H1 (cell line): ENCODE measurements at regions not wholly inside any gene's neighbourhood (a gene's known extent, or its start where the extent isn't known, plus 50 kb on each side); places are given as distances from the start of the nearest gene placed in this dataset.

Experiments used
- CTCF ChIA-PET: fragments of 300-600 bp; sonication (Branson Sonifier 250); formaldehyde crosslinking; loops from one replicate; lab custom pipeline; 2021; ENCODE audit not compliant: partially characterized antibody; lab: Charles Lee
- POLR2A ChIA-PET: fragments of 300-600 bp; sonication (Branson Sonifier 250); formaldehyde crosslinking; loops from one replicate; lab custom pipeline; 2021; ENCODE audit warnings: inconsistent platforms; ENCODE audit not compliant: partially characterized antibody; lab: Charles Lee
- DNase-seq, 2 experiments: peaks; one replicate each; pipeline versions ENCODE4 v3.0.0 to v3.0.0-alpha.2; 2010 to 2022; ENCODE audit warnings: low spot score in 2 of 2, low read depth in 1 of 2, mixed read lengths in 1 of 2
- FAIRE-seq: peaks from 2 replicates; lab custom pipeline; 2011; peaks lifted over from hg19 to GRCh38; lab: Jason Lieb, UNC
- H2AFZ ChIP-seq: 2 replicates; pipeline ENCODE4 v1.8.1; 2012; ENCODE audit warnings: low read length, inconsistent platforms
- H2AK5ac ChIP-seq: 2 replicates; pipeline ENCODE4 v1.6.1; 2013; ENCODE audit warnings: low read depth, low read length
- H2BK120ac ChIP-seq: replicated peaks from 2 replicates; pipeline ENCODE3; 2013; ENCODE audit warnings: low read depth, low read length, inconsistent platforms
- H2BK12ac ChIP-seq: 2 replicates; pipeline ENCODE4 v1.6.1; 2013; ENCODE audit warnings: low read depth, low read length
- H2BK15ac ChIP-seq: 2 replicates; pipeline ENCODE4 v1.6.1; 2013; ENCODE audit warnings: low read length
- H2BK20ac ChIP-seq: 2 replicates; pipeline ENCODE4 v1.6.1; 2013; ENCODE audit warnings: low read length
- H2BK5ac ChIP-seq: 2 replicates; pipeline ENCODE4 v1.6.1; 2013; ENCODE audit warnings: low read depth, low read length
- H3K14ac ChIP-seq: 2 replicates; pipeline ENCODE4 v1.6.1; 2013; ENCODE audit warnings: inconsistent platforms; ENCODE audit not compliant: insufficient read length
- H3K18ac ChIP-seq: 2 replicates; pipeline ENCODE4 v1.6.1; 2013; ENCODE audit warnings: low read length; ENCODE audit errors: extremely low read depth
- H3K23ac ChIP-seq: 2 replicates; pipeline ENCODE4 v1.6.1; 2013; ENCODE audit warnings: inconsistent platforms; ENCODE audit not compliant: insufficient read length
- H3K23me2 ChIP-seq: 2 replicates; pipeline ENCODE4 v1.6.1; 2013; ENCODE audit warnings: low read depth, low read length
- H3K27ac ChIP-seq: 2 replicates; pipeline ENCODE4 v1.6.1; 2011; ENCODE audit warnings: low read depth, low read length, inconsistent platforms
- H3K27me3 ChIP-seq, 4 experiments: replicated peaks in 1 of 4; 1 replicate in 1 of 4; 2 replicates in 3 of 4; pipeline versions ENCODE4 v1.6.1 to v1.8.1; 2011 to 2013; ENCODE audit warnings: low read length in 3 of 4, mild to moderate bottlenecking in 3 of 4, inconsistent platforms in 2 of 4, mixed read lengths in 2 of 4, moderate library complexity in 1 of 4; ENCODE audit not compliant: control insufficient read depth in 3 of 4, insufficient read depth in 3 of 4; ENCODE audit errors: extremely low read depth in 1 of 4
- H3K36me3 ChIP-seq, 4 experiments: 2 replicates each; pipeline versions ENCODE4 v1.6.1 to v1.8.1; 2011 to 2013; ENCODE audit warnings: mild to moderate bottlenecking in 4 of 4, low read length in 3 of 4, moderate library complexity in 2 of 4, control low read depth in 1 of 4, inconsistent platforms in 1 of 4; ENCODE audit not compliant: insufficient read depth in 4 of 4, control insufficient read depth in 2 of 4
- H3K4ac ChIP-seq: replicated peaks from 2 replicates; pipeline ENCODE3; 2013; ENCODE audit warnings: low read length, low read depth, mixed read lengths, inconsistent platforms; ENCODE audit not compliant: insufficient read length
- H3K4me1 ChIP-seq, 4 experiments: replicated peaks in 1 of 4; 1 replicate in 1 of 4; 2 replicates in 3 of 4; pipeline versions ENCODE4 v1.6.1 to v1.8.1; 2011 to 2013; ENCODE audit warnings: low read length in 3 of 4, inconsistent platforms in 2 of 4, mixed read lengths in 1 of 4; ENCODE audit not compliant: insufficient read depth in 4 of 4, control insufficient read depth in 3 of 4
- H3K4me2 ChIP-seq, 2 experiments: 2 replicates each; pipeline versions ENCODE4 v1.6.1 to v1.8.1; 2011 to 2013; ENCODE audit warnings: low read depth in 2 of 2, low read length in 2 of 2, control low read depth in 1 of 2, inconsistent platforms in 1 of 2, mild to moderate bottlenecking in 1 of 2; ENCODE audit not compliant: insufficient read depth in 1 of 2
- H3K4me3 ChIP-seq, 4 experiments: fragments of 200-600, 300-600 bp in 1 of 4; sonication (generic), shearing (Covaris generic), sonication (Bioruptor Twin) in 1 of 4; 2 replicates each; pipeline versions ENCODE4 v1.5.1 to v1.8.1; 2011 to 2016; ENCODE audit warnings: low read length in 4 of 4, low read depth in 3 of 4, control low read depth in 2 of 4, inconsistent platforms in 2 of 4, mild to moderate bottlenecking in 2 of 4, mixed read lengths in 1 of 4, moderate library complexity in 1 of 4; ENCODE audit not compliant: insufficient read depth in 2 of 4; ENCODE audit errors: extremely low read depth in 1 of 4
- H3K56ac ChIP-seq: replicated peaks from 2 replicates; pipeline ENCODE3; 2013; ENCODE audit warnings: low read depth, mild to moderate bottlenecking, mixed read lengths, low read length, inconsistent platforms; ENCODE audit not compliant: insufficient read length
- H3K79me1 ChIP-seq: 2 replicates; pipeline ENCODE4 v1.6.1; 2013; ENCODE audit warnings: low read depth, low read length, control low read depth
- H3K79me2 ChIP-seq, 2 experiments: 2 replicates each; pipeline versions ENCODE4 v1.6.1 to v1.8.1; 2012 to 2013; ENCODE audit warnings: low read length in 2 of 2, mild to moderate bottlenecking in 2 of 2, inconsistent platforms in 1 of 2; ENCODE audit not compliant: insufficient read depth in 2 of 2, control insufficient read depth in 1 of 2
- H3K9ac ChIP-seq, 4 experiments: replicated peaks in 1 of 4; 1 replicate in 1 of 4; 2 replicates in 3 of 4; pipeline versions ENCODE4 v1.6.1 to v1.8.1; 2011 to 2013; ENCODE audit warnings: low read depth in 3 of 4, low read length in 3 of 4, control low read depth in 2 of 4, mild to moderate bottlenecking in 2 of 4, moderate library complexity in 2 of 4, inconsistent platforms in 1 of 4; ENCODE audit errors: extremely low read depth in 1 of 4
- H3K9me3 ChIP-seq, 2 experiments: 2 replicates each; pipeline versions ENCODE4 v1.6.1 to v1.8.1; 2012 to 2013; ENCODE audit warnings: mild to moderate bottlenecking in 2 of 2, moderate library complexity in 2 of 2, control low read depth in 1 of 2, inconsistent platforms in 1 of 2, low read depth in 1 of 2, low read length in 1 of 2, mixed read lengths in 1 of 2; ENCODE audit not compliant: insufficient read depth in 2 of 2
- H4K20me1 ChIP-seq, 2 experiments: replicated peaks in 1 of 2; 2 replicates each; pipeline versions ENCODE3 to v1.8.1; 2011 to 2013; ENCODE audit warnings: inconsistent platforms in 2 of 2, low read length in 2 of 2, mild to moderate bottlenecking in 1 of 2; ENCODE audit not compliant: insufficient read depth in 2 of 2, control insufficient read depth in 1 of 2
- H4K5ac ChIP-seq: 2 replicates; pipeline ENCODE4 v1.6.1; 2013; ENCODE audit warnings: low read length, low read depth, mixed read lengths, inconsistent platforms; ENCODE audit not compliant: insufficient read length
- H4K8ac ChIP-seq: 2 replicates; pipeline ENCODE4 v1.8.0; 2013; ENCODE audit warnings: mild to moderate bottlenecking, moderate library complexity, low read length, inconsistent platforms; ENCODE audit not compliant: insufficient read depth; ENCODE audit errors: extremely low read depth
- H4K91ac ChIP-seq: replicated peaks from 2 replicates; pipeline ENCODE3; 2013; ENCODE audit warnings: low read length, mixed read lengths, inconsistent platforms; ENCODE audit not compliant: insufficient read length
- RNF2 ChIP-seq: fragments of 200-900, 300-1000 bp; sonication (generic); IDR thresholded peaks from 2 replicates; pipeline ENCODE4 v1.7.1; 2016; ENCODE audit warnings: borderline replicate concordance, low read depth, mild to moderate bottlenecking, antibody characterized with exemption, low read length; ENCODE audit not compliant: poor library complexity, severe bottlenecking; ENCODE audit errors: missing control alignments
- SP4 ChIP-seq: IDR thresholded peaks from 2 replicates; pipeline ENCODE4 v1.6.1; 2012; ENCODE audit warnings: low read length, inconsistent platforms
- WGBS, 2 experiments: shearing (Covaris generic) in 1 of 2; methylation state at CpG; one replicate each; pipeline versions ENCODE4 v1.1.6 to v1.1.7; 2013 to 2015; ENCODE audit warnings: low lambda C conversion rate in 2 of 2, mixed read lengths in 2 of 2, inconsistent platforms in 1 of 2, low coverage in 1 of 2, missing lambda C conversion rate in 1 of 2; ENCODE audit not compliant: insufficient replicate concordance in 2 of 2, insufficient coverage in 1 of 2, insufficient read length in 1 of 2; ENCODE audit errors: extremely low coverage in 1 of 2, missing lambda C conversion rate in 1 of 2; 5-methylcytosine and 5-hydroxymethylcytosine counted together

DNA sequence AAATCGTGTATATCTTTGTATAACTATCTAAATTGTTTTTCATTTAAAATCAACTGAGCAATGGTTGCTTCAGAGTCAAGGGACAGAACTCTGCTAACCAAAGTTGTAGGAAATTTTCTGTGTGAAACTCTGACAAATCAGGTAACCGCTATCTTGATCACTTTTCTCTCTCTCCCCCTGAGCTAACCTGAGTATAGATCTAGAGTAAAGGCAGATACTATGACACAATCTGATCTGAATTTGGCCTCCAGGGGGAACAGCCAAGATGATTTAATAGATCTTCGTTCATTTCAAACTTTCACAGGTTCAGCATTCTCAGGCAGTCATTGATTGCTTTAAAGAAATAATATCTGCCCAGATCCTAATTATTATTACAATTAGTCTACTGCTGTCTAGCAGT lies 472.8 kb downstream of the NUF2 start:
- ChIA-PET POLR2A (no interaction called here), CTCF (no interaction called here)
- no peak overlapping the region for H3K4me2 ChIP-seq
- H2BK12ac ChIP-seq = no peak overlapping the region
- H2BK20ac ChIP-seq = no peak overlapping the region
- FAIRE-seq (no peak), DNase-seq (no peak)
- H3K14ac ChIP-seq = no peak overlapping the region
- H3K9me3 ChIP-seq = peaks cover 3 to 14% of the 10 kb centered on the region in 2 experiments; a peak in 3 of 4 replicates
- H2BK15ac ChIP-seq = no peak overlapping the region
- no peak overlapping the region for H2BK120ac ChIP-seq
- no peak overlapping the region for H3K9ac ChIP-seq
- no peaks in the 10 kb centered on the region for H3K79me2 ChIP-seq
- H3K23ac ChIP-seq = no peak overlapping the region
- H4K5ac ChIP-seq = no peak overlapping the region
- no peak overlapping the region for H3K56ac ChIP-seq
- WGBS, 2 experiments = 90% methylated on average over 3 of the region's 3 CpGs; no CpG with 5 or more reads in 1 of the 2 experiments
- H3K4me3 ChIP-seq = no peak overlapping the region
- H3K27me3 ChIP-seq = no peaks in the 10 kb centered on the region
- no peaks in the 10 kb centered on the region for H3K79me1 ChIP-seq
- no peak overlapping the region for H4K91ac ChIP-seq
- no peak overlapping the region for H2AFZ ChIP-seq
- peaks cover 0 to 9% (median 0%) of the 10 kb centered on the region in 4 experiments; a peak in 1 of 7 replicates for H3K4me1 ChIP-seq
- H3K27ac ChIP-seq = no peak overlapping the region
- no peaks in the 10 kb centered on the region for H4K20me1 ChIP-seq
- no peak overlapping the region for H2BK5ac ChIP-seq
- no peak overlapping the region for H3K18ac ChIP-seq
- H2AK5ac ChIP-seq = no peak overlapping the region
- H3K4ac ChIP-seq = no peak overlapping the region
- H3K36me3 ChIP-seq = 0 out of 8 replicates have a peak, but pooled peaks cover 0 to 5% (median 0%) of the 10 kb centered on the region in 4 experiments
- no peaks in the 10 kb centered on the region for H3K23me2 ChIP-seq
- H4K8ac ChIP-seq = no peak overlapping the region
- TF ChIP-seq RNF2 = no peak
- no peak for TF ChIP-seq SP4
